Testis (tissue), 2 donors: ENCODE measurements at regions not wholly inside any gene's neighbourhood (a gene's known extent, or its start where the extent isn't known, plus 50 kb on each side); places are given as distances from the start of the nearest gene placed in this dataset.

ENCODE experiments used
- DNase-seq: peaks from one replicate; pipeline ENCODE4 v3.0.0-alpha.2; 2019
- H3K27ac ChIP-seq, 2 donors: fragments of 200-600 bp; sonication (generic); one replicate each; pipeline ENCODE4 v1.5.1; 2019
- H3K27me3 ChIP-seq: fragments of 200-600 bp; sonication (generic); one replicate; pipeline ENCODE4 v1.5.1; 2019
- H3K36me3 ChIP-seq: fragments of 200-600 bp; sonication (generic); one replicate; pipeline ENCODE4 v1.5.1; 2017; ENCODE audit warnings: low read depth; ENCODE audit errors: missing control alignments
- H3K4me1 ChIP-seq: fragments of 200-600 bp; sonication (generic); one replicate; pipeline ENCODE4 v1.5.1; 2019
- H3K4me3 ChIP-seq, 2 donors: fragments of 200-600 bp; sonication (generic); one replicate each; pipeline ENCODE4 v1.5.1; 2017 to 2019
- H3K9me3 ChIP-seq: fragments of 200-600 bp; sonication (generic); one replicate; pipeline ENCODE4 v1.5.1; 2017
- CTCF ChIP-seq, 3 experiments: fragments of 450-650 bp in 2 of 3; fragments of 200-600 bp in 1 of 3; sonication (generic) in 1 of 3; IDR thresholded peaks; one replicate each; pipeline ENCODE4 v1.5.1; 2016 to 2019; ENCODE audit warnings: antibody characterized with exemption in 3 of 3, mild to moderate bottlenecking in 2 of 3, moderate library complexity in 1 of 3
- POLR2A ChIP-seq: fragments of 450-650 bp; IDR thresholded peaks from one replicate; pipeline ENCODE4 v1.6.1; 2017; ENCODE audit warnings: antibody characterized with exemption, mild to moderate bottlenecking, moderate library complexity
- WGBS, 2 donors: methylation state at CpG; one replicate each; pipeline ENCODE4 v1.1.5; 2018; 5-methylcytosine and 5-hydroxymethylcytosine counted together
- intact Hi-C: fragments of 100-400 bp; cut with DNase I; formaldehyde crosslinking; loops from one replicate; pipeline ENCODE4 v1.15.1; 2023; ENCODE audit warnings: low total_unique reads

- no peak for TF ChIP-seq POLR2A
- TF ChIP-seq CTCF (IDR thresholded peaks at IDR 0.05): no peak
- Histone ChIP-seq H3K36me3 (no peaks in the 10 kb centered on the region), H3K9me3 (no peaks in the 10 kb centered on the region), H3K27me3 (no peaks in the 10 kb centered on the region), H3K4me3 (no peak overlapping the region), H3K27ac (no peak overlapping the region), H3K4me1 (no peaks in the 10 kb centered on the region)
- intact Hi-C loops: no loop called here
- no peak for DNase-seq
- WGBS, 2 donors: 89 to 91% methylated on average over 1 of the region's 1 CpG
Measured at GRCh38 chr9:117868594-117868993, 164.4 kb downstream of the TLR4 start.

- Histone ChIP-seq H3K4me3 (no peak overlapping the region), H3K27me3 (no peaks in the 10 kb centered on the region), H3K9me3 (no peaks in the 10 kb centered on the region), H3K4me1 (no peaks in the 10 kb centered on the region), H3K36me3 (no peaks in the 10 kb centered on the region), H3K27ac (no peak overlapping the region)
- intact Hi-C loops: no loop called here
- 97 to 100% methylated on average over 1 of the region's 1 CpG for WGBS, 2 donors
- TF ChIP-seq POLR2A (no peak), CTCF (IDR thresholded peaks at IDR 0.05) (no peak)
- DNase-seq: no peak
Measured at GRCh38 chr9:117869287-117869686, 165.1 kb downstream of the TLR4 start.

GRCh38 chr9:117869712-117870111 is 165.5 kb downstream of the TLR4 start:
- Histone ChIP-seq H3K4me3 (no peak overlapping the region), H3K36me3 (no peaks in the 10 kb centered on the region), H3K4me1 (no peaks in the 10 kb centered on the region), H3K27me3 (no peaks in the 10 kb centered on the region), H3K27ac (no peak overlapping the region), H3K9me3 (no peaks in the 10 kb centered on the region)
- intact Hi-C loops: no loop called here
- no peak for DNase-seq
- TF ChIP-seq CTCF (IDR thresholded peaks at IDR 0.05) (no peak), POLR2A (no peak)

GRCh38 chr9:117873664-117874063 is 169.5 kb downstream of the TLR4 start:
- Histone ChIP-seq H3K36me3 (no peaks in the 10 kb centered on the region), H3K27me3 (no peaks in the 10 kb centered on the region), H3K27ac (no peak overlapping the region), H3K4me3 (no peak overlapping the region), H3K9me3 (no peaks in the 10 kb centered on the region), H3K4me1 (no peaks in the 10 kb centered on the region)
- TF ChIP-seq POLR2A (no peak), CTCF (IDR thresholded peaks at IDR 0.05) (no peak)
- intact Hi-C loops: no loop called here
- 74 to 79% methylated on average over 5 of the region's 5 CpGs for WGBS, 2 donors
- DNase-seq: no peak

GRCh38 chr9:117875886-117876285 is 171.7 kb downstream of the TLR4 start:
- H3K27ac ChIP-seq: no peak overlapping the region
- H3K27me3 ChIP-seq: no peaks in the 10 kb centered on the region
- no peaks in the 10 kb centered on the region for H3K9me3 ChIP-seq
- intact Hi-C loops: no loop called here
- H3K4me3 ChIP-seq: no peak overlapping the region
- H3K4me1 ChIP-seq: no peaks in the 10 kb centered on the region
- TF ChIP-seq CTCF (IDR thresholded peaks at IDR 0.05): no peak
- no peak for TF ChIP-seq POLR2A
- no peaks in the 10 kb centered on the region for H3K36me3 ChIP-seq
- no peak for DNase-seq
- 86 to 90% methylated on average over 2 of the region's 2 CpGs for WGBS, 2 donors
